ENCODE measurements at regions not wholly inside any gene's neighbourhood (a gene's known extent, or its start where the extent isn't known, plus 50 kb on each side); places are given as distances from the start of the nearest gene placed in this dataset.

DNA sequence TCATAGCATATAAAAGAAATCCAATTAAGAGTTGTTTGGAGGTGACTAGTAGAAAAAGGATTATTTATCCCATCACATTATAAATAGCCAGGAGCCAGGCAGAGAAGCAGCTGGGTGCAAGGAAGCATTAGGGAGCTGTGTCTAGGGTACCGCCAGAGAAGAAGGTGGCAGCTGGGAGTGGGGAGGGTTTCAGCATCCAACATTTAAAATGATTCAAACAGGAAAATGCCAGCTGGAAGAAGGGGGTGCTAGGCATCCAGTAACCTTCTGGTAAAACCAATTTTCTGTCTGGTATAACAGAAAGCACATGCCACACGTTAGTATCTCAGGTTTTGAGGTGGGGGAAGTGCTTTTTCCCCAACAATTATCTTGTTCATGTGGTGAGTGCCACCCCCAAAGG, 452.4 kb downstream of the ZEB2 start:
- H3K27ac Mint-ChIP-seq = no peak overlapping the region
- H3K36me3 Mint-ChIP-seq = peaks cover 0 to 10% (median 5%) of the 10 kb centered on the region in 3 donors
- no peaks in the 10 kb centered on the region for H3K27me3 Mint-ChIP-seq (ENCODE audit: low read depth in 3 of 3)
- no peaks in the 10 kb centered on the region for H3K9me3 Mint-ChIP-seq
- DNase-seq = no peak
- H3K4me3 Mint-ChIP-seq = no peak overlapping the region
- H3K4me1 Mint-ChIP-seq = no peaks in the 10 kb centered on the region

DNA sequence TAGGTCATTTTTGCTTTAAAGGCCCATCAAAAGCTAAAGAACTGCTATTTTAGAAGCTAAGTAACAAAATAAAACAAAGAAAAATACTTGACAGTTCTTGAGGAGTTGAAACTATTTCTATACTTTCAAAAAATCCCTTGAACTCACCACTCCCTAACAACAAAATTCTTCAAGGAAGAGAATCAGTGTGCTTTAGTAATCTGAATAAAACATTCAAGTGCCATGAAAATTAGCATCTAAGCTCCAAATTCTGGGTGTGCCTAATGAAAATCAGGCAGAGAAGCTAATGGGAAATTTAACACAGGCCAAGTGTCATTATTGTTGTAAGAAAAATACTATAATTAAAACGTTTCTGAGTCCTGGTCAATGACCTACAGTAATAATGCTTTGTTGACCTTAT, 456.3 kb downstream of the ZEB2 start:
- H3K36me3 Mint-ChIP-seq = peaks cover 0 to 8% (median 5%) of the 10 kb centered on the region in 3 donors
- H3K27ac Mint-ChIP-seq = no peak overlapping the region
- H3K27me3 Mint-ChIP-seq (ENCODE audit: low read depth in 3 of 3) = peaks cover 0 to 2% (median 0%) of the 10 kb centered on the region in 3 donors
- H3K9me3 Mint-ChIP-seq = no peaks in the 10 kb centered on the region
- no peak for DNase-seq
- no peaks in the 10 kb centered on the region for H3K4me1 Mint-ChIP-seq
- H3K4me3 Mint-ChIP-seq = no peak overlapping the region

DNA sequence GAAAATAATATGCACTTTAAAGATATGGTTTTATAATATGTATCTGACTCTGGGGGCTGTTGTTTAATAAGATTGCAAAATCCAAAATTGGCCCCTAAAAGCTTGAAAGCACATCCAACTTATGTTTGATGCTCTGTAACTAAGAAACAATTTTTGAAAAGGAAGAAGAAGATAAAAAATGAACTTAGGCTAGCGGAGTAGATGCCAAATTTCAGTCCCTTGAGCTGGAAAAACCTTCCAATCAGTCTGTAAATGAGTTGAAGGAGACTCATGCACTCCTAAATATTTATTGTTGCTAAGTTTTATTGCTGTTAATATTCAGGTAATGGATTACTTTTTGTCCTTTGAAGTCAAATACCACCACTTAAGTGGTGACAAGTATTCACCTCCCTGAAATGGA, 465.0 kb downstream of the ZEB2 start:
- Mint-ChIP-seq H3K9me3 (no peaks in the 10 kb centered on the region), H3K27me3 (ENCODE audit: low read depth in 3 of 3) (peaks cover 0 to 2% (median 0%) of the 10 kb centered on the region in 3 donors), H3K4me1 (no peaks in the 10 kb centered on the region), H3K36me3 (peaks cover 4 to 17% (median 8%) of the 10 kb centered on the region in 3 donors), H3K4me3 (no peak overlapping the region), H3K27ac (no peak overlapping the region)
- DNase-seq = no peak

DNA sequence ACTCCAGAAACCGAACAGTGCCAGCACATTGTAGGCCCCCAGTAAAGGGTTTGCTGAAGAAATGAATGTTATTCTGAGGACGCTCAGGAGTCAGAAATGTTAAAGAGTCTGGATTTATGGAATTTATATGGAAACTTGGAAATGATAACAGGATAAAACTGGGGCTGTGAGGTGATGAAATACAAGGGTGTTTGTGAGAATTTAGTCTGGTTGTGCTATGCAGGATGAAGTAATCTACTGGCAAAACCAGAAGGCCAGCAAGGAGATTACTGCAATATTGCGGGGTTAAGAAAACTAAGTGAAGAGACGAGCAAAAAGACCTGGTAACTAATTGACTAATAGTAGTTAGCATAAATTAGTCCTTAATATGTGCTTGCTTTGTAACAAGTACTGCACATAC, 467.8 kb downstream of the ZEB2 start:
- DNase-seq = no peak
- H3K27me3 Mint-ChIP-seq (ENCODE audit: low read depth in 3 of 3) = no peaks in the 10 kb centered on the region
- no peak overlapping the region for H3K27ac Mint-ChIP-seq
- peaks cover 4 to 16% (median 5%) of the 10 kb centered on the region in 3 donors for H3K36me3 Mint-ChIP-seq
- no peaks in the 10 kb centered on the region for H3K9me3 Mint-ChIP-seq
- no peak overlapping the region for H3K4me3 Mint-ChIP-seq
- no peaks in the 10 kb centered on the region for H3K4me1 Mint-ChIP-seq

DNA sequence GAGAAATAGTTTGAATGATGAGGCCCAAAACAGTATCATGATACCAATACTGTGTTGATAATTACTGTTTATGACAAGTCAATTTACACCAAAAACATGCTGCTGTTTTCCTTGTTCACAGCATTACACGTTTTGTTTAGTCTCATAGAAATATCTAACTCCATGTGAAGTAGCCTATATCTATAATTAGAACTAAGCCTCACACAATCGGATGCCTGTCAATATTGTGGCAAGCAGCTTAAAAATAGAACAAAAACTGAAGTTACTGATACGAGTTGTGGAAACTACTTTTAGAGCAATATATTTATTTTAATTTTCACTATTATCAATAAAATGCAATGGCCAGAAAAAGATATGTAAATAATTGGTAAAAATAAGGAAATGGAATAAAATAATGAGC, 470.8 kb downstream of the ZEB2 start:
- no peak for DNase-seq
- no peak overlapping the region for H3K27ac Mint-ChIP-seq
- H3K36me3 Mint-ChIP-seq = peaks cover 5 to 14% (median 8%) of the 10 kb centered on the region in 3 donors
- no peaks in the 10 kb centered on the region for H3K9me3 Mint-ChIP-seq
- H3K4me1 Mint-ChIP-seq = no peaks in the 10 kb centered on the region
- no peaks in the 10 kb centered on the region for H3K27me3 Mint-ChIP-seq (ENCODE audit: low read depth in 3 of 3)
- no peak overlapping the region for H3K4me3 Mint-ChIP-seq

DNA sequence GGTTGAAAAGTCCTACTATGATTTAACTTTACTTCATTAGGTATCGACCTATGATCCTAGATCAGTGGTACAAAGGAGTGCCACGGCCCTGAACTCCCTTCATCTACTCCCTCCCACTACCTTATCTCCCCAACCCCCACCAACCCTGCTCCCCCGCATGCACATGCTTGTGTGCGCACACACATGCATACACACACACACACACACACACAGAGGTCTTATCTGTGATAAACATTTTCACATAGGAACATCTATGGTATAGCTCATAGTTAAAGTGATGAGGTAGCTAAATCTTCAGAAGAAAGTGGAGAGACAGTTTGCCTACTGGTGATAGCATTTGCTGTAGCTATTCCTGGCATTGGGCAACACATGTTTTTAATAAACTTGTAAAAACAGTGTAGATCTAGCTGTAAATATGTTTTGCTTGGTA, 471.3 kb downstream of the ZEB2 start:
- H3K9me3 Mint-ChIP-seq = no peaks in the 10 kb centered on the region
- no peak overlapping the region for H3K4me3 Mint-ChIP-seq
- H3K36me3 Mint-ChIP-seq = peaks cover 5 to 14% (median 8%) of the 10 kb centered on the region in 3 donors
- DNase-seq = no peak
- H3K27ac Mint-ChIP-seq = no peak overlapping the region
- no peaks in the 10 kb centered on the region for H3K27me3 Mint-ChIP-seq (ENCODE audit: low read depth in 3 of 3)
- no peaks in the 10 kb centered on the region for H3K4me1 Mint-ChIP-seq

DNA sequence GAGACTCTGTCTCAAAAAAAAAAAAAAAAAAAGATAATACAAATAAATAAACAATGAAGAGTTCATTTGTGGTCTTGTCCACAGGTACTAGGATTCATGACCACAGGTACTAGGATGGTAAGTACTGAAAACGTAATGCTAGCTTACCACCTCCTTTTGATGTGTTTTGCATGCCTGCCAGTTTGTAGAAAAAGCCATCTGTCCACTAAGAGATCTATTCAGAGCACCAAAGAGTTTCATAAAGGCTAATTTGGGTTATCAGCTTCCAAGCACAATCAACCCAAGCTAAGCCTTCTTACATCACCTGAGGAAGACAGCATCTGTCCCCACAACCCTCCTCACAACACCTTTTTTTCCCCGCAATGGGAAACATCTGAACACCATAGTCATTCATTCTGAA, 477.2 kb downstream of the ZEB2 start:
- no peaks in the 10 kb centered on the region for H3K9me3 Mint-ChIP-seq
- H3K4me3 Mint-ChIP-seq = no peak overlapping the region
- H3K36me3 Mint-ChIP-seq = peaks cover 4 to 6% (median 4%) of the 10 kb centered on the region in 3 donors
- H3K27ac Mint-ChIP-seq = no peak overlapping the region
- H3K27me3 Mint-ChIP-seq (ENCODE audit: low read depth in 3 of 3) = no peaks in the 10 kb centered on the region
- no peaks in the 10 kb centered on the region for H3K4me1 Mint-ChIP-seq
- DNase-seq = no peak

DNA sequence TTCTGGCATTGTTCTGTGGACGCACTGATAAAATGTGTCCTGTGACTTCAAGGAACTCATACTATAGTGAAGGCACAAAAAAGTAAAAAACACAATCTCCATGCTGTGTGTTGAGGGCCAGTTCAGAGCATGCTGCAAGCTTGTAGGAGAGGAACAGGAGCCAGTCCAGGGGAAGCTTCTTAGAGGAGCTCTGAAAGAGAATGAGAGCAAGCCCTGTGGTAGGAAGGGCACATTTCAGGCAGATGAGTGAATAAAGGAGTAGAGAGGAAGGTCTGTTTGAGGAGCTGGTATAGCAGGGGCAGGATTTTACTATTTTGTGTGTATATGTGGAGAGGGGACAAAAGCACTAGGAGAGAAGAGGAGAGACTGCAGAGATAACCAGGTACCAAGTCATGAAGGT, 478.3 kb downstream of the ZEB2 start:
- H3K36me3 Mint-ChIP-seq = peaks cover 0 to 6% (median 4%) of the 10 kb centered on the region in 3 donors

DNA sequence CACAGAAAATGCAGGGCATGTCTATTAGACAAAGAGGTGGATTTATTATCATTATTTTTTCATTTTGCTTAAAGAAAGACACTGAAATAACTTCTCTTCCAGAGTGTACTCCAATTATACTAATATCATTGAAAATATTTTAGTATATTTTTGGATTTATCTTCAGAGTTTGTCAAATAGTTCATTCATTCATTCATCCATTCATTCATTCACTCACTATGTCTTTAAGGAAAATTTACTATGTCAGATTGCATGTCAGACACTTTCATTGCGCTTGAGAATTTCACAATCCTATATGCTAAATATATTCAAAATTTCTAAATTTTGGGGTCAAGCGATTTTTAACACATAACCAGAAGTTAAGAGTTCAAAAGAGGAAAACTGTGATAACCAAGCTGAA, 479.1 kb downstream of the ZEB2 start:
- Mint-ChIP-seq H3K27ac (no peak overlapping the region), H3K27me3 (ENCODE audit: low read depth in 3 of 3) (no peaks in the 10 kb centered on the region), H3K4me1 (no peaks in the 10 kb centered on the region), H3K4me3 (no peak overlapping the region), H3K36me3 (peaks cover 3 to 6% (median 4%) of the 10 kb centered on the region in 3 donors), H3K9me3 (no peaks in the 10 kb centered on the region)
- DNase-seq = no peak

More for the DNA sequence above, 478.3 kb downstream of the ZEB2 start:
- Mint-ChIP-seq H3K9me3 (no peaks in the 10 kb centered on the region), H3K27ac (no peak overlapping the region), H3K4me3 (no peak overlapping the region), H3K27me3 (ENCODE audit: low read depth in 3 of 3) (no peaks in the 10 kb centered on the region), H3K4me1 (no peaks in the 10 kb centered on the region)
- DNase-seq = no peak

DNA sequence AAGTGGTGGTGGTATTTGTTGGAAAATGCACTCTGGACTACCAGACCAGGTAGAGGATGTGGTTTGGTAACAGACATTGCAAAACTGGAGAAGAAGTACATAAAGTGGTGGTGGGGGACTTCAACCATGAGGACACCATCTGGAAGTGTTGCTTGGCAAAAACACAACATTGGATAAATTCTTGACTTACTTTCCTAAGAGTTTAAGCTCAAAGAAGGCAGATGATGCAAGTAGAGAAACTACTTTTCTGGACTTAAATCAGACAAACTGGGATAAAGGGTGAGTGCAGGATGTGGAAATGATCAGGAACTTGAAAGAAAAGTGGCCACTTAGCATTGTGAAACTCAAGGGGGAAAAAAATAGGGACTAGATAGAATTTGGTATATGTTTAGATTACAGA, 487.4 kb downstream of the ZEB2 start:
- peaks cover 0 to 20% (median 12%) of the 10 kb centered on the region in 3 donors for H3K36me3 Mint-ChIP-seq
- DNase-seq = no peak
- H3K4me3 Mint-ChIP-seq = no peak overlapping the region
- H3K4me1 Mint-ChIP-seq = no peaks in the 10 kb centered on the region
- no peak overlapping the region for H3K27ac Mint-ChIP-seq
- no peaks in the 10 kb centered on the region for H3K9me3 Mint-ChIP-seq
- no peaks in the 10 kb centered on the region for H3K27me3 Mint-ChIP-seq (ENCODE audit: low read depth in 3 of 3)

DNA sequence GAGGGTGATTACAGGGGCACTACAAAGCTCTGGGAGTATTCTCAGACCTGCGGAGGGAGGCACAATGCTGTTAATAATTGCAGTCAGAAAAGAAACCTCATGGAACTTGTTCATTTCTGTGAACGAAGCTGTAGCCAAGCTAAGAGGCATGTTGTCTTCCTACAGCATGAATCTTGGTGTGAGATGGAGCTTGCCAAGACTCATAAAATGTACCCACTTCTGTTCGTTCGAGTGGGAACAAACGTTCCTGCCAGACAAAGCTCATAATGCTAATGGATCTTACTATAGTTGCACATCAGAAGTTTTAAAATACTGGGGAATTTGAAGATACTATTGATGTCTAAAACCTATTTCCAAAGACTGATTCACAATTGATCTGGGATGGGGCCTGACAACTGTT, 489.1 kb downstream of the ZEB2 start:
- H3K9me3 Mint-ChIP-seq = no peaks in the 10 kb centered on the region
- no peak overlapping the region for H3K27ac Mint-ChIP-seq
- H3K4me3 Mint-ChIP-seq = no peak overlapping the region
- H3K4me1 Mint-ChIP-seq = no peaks in the 10 kb centered on the region
- DNase-seq = no peak
- peaks cover 3 to 16% (median 12%) of the 10 kb centered on the region in 3 donors for H3K36me3 Mint-ChIP-seq
- H3K27me3 Mint-ChIP-seq (ENCODE audit: low read depth in 3 of 3) = no peaks in the 10 kb centered on the region

DNA sequence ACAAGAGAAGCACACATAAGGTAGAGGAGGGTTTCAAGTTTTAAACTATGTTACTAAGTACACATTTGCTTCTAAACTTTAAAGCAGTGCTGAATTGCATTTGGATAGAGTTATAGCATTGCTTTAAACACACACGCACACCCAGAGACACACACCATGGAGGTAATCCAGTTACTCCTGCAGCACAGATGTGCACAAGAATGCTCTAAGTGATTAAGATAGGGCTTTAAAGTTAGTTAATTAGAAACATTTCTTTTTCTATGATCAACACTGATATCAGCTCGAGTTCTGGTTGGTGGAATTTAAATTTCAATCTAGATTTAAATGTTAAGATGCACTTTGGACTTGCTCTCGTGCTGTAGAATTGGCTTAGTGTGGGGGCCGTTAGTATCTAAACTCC, 492.3 kb downstream of the ZEB2 start:
- no peak for DNase-seq
- H3K36me3 Mint-ChIP-seq = peaks cover 3 to 14% (median 3%) of the 10 kb centered on the region in 3 donors
- no peaks in the 10 kb centered on the region for H3K4me1 Mint-ChIP-seq
- peaks cover 0 to 2% (median 0%) of the 10 kb centered on the region in 3 donors for H3K27me3 Mint-ChIP-seq (ENCODE audit: low read depth in 3 of 3)
- no peaks in the 10 kb centered on the region for H3K9me3 Mint-ChIP-seq
- H3K27ac Mint-ChIP-seq = no peak overlapping the region
- no peak overlapping the region for H3K4me3 Mint-ChIP-seq

DNA sequence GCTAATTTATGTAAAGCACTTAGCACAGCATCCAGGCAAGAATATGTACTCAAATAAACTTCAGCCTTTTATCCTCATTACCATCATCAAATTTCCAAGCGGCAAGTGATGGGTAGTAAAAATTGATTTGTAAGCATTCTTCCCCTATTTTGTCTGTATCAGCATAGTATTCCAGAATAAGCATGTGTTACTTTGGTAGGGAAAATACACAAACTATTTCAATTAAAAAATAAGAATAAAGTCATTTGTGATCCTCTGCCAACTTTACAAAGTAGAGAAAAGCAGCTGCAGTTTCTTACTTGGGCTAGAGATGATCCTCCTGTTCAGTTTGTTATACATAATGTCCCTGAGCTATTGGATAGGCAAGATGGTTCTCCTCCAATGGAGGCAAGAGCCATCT, 493.2 kb downstream of the ZEB2 start:
- Mint-ChIP-seq H3K36me3 (peaks cover 3 to 16% (median 3%) of the 10 kb centered on the region in 3 donors), H3K4me1 (no peaks in the 10 kb centered on the region), H3K27me3 (ENCODE audit: low read depth in 3 of 3) (peaks cover 0 to 2% (median 0%) of the 10 kb centered on the region in 3 donors), H3K4me3 (no peak overlapping the region), H3K9me3 (peaks cover 0 to 2% (median 0%) of the 10 kb centered on the region in 6 donors), H3K27ac (no peak overlapping the region)
- no peak for DNase-seq

DNA sequence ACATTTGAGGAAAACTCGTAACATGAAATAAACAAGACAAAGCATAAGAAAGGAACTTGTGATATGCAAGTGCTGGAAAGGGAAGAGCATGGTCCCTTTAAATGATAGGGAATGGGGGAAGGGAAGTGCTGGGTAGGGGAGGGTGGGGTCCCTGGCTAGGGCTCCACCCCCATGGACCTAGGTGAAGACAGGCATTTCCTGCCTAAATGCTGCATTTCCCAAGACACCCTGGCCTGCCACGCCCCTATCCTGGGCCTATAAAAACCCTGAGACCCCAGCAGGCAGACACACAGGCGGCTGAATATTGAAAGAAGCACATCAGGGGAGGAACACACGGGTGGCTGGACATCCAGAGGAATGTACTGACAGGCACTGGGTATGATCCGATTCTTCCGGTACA, 499.9 kb downstream of the ZEB2 start:
- Mint-ChIP-seq H3K27ac (no peak overlapping the region), H3K4me3 (no peak overlapping the region), H3K36me3 (peaks cover 8 to 33% (median 9%) of the 10 kb centered on the region in 3 donors), H3K4me1 (no peaks in the 10 kb centered on the region), H3K9me3 (peaks cover 0 to 5% (median 2%) of the 10 kb centered on the region in 6 donors), H3K27me3 (ENCODE audit: low read depth in 3 of 3) (peaks cover 0 to 3% (median 2%) of the 10 kb centered on the region in 3 donors)
- no peak for DNase-seq

DNA sequence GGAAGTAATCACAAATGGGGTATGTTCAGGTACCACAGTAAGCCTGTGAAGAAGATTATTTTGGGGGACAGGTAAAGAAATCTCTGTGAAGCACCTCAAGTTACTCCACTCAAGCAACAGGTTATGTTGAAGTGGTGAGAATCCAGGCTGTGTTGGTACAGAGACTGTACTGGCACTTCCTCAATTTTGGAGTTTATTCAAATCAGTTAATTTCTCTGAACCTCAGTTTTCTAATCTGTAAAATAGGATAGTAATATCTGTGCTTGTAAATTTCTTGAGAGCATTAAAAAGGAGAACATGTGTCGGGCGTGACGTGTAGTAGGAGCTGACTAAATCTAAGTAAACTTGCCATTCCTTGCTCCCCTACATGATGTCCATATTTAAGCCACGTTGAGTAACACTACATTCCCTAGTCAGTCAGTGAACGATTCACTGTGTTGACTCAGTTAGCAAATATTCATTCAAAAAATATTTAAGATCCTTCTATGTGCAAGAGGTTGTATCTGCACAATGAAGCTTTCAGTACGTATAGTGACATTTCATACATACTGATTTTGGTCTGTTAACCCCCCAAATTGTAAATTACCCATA, 504.2 kb downstream of the ZEB2 start:
- H3K36me3 Mint-ChIP-seq = peaks cover 5 to 26% (median 9%) of the 10 kb centered on the region in 3 donors
- no peak overlapping the region for H3K27ac Mint-ChIP-seq
- no peaks in the 10 kb centered on the region for H3K4me1 Mint-ChIP-seq
- H3K9me3 Mint-ChIP-seq = peaks cover 0 to 1% (median 0%) of the 10 kb centered on the region in 6 donors
- H3K27me3 Mint-ChIP-seq (ENCODE audit: low read depth in 3 of 3) = peaks cover 0 to 3% (median 0%) of the 10 kb centered on the region in 3 donors
- no peak overlapping the region for H3K4me3 Mint-ChIP-seq
- DNase-seq = no peak
